Activated CD4-positive, alpha-beta memory T cell treated with anti-CD3 and anti-CD28 coated beads, Interleukin-2, amount 10 ng/mL, durations not matched to agents 7 days and 5 days (primary cell): ENCODE measurements at regions not wholly inside any gene's neighbourhood (a gene's known extent, or its start where the extent isn't known, plus 50 kb on each side); places are given as distances from the start of the nearest gene placed in this dataset.
"Not testable (repeated sequence)": the region's sequence is repeated elsewhere in the genome, so short reads cannot be mapped to it uniquely, and the experiment has no call there.

ENCODE experiments used
- CTCF ChIA-PET: fragments of 350-600 bp; sonication (Branson Sonifier 250); formaldehyde crosslinking; loops from one replicate; lab custom pipeline; 2021; ENCODE audit warnings: antibody characterized with exemption, inconsistent platforms; lab: Charles Lee
- POLR2A ChIA-PET: fragments of 350-600 bp; sonication (Branson Sonifier 250); formaldehyde crosslinking; loops from one replicate; lab custom pipeline; 2021; ENCODE audit warnings: antibody characterized with exemption; lab: Charles Lee
- DNase-seq: peaks from one replicate; pipeline ENCODE4 v3.0.0-alpha.2; 2020
- H3K27ac Mint-ChIP-seq: one replicate; pipeline ENCODE4 v1.8.0; 2021; ENCODE audit warnings: mild to moderate bottlenecking, mixed read lengths
- H3K27me3 Mint-ChIP-seq: one replicate; pipeline ENCODE4 v1.8.0; 2021; ENCODE audit warnings: mixed read lengths
- H3K36me3 Mint-ChIP-seq: one replicate; pipeline ENCODE4 v1.8.0; 2021; ENCODE audit warnings: low read depth, mixed read lengths
- H3K4me1 Mint-ChIP-seq: one replicate; pipeline ENCODE4 v1.8.0; 2021; ENCODE audit warnings: mixed read lengths
- H3K4me3 Mint-ChIP-seq: one replicate; pipeline ENCODE4 v1.8.0; 2021; ENCODE audit warnings: mild to moderate bottlenecking, mixed read lengths
- H3K9me3 Mint-ChIP-seq: one replicate; pipeline ENCODE4 v1.8.0; 2021; ENCODE audit warnings: mixed read lengths

DNA sequence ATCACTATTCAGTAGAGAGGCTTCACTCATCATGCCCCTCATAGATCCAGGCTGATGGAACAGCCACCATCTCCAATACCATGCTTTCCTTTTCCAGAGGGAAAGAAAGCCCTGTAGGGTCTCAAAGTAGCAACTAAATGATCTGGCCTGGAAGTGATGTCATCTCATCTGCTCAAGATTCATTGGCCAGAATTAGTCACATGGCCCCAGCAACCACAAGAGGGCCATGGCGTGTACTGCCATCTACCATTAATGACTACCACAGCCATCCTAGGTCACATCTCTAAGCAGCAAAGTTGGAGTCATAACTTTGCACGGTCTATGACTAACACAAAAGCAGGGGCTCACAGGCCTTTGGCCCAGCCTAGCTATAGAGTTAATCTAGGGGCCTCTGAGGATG is 194.8 kb downstream of the KIT start:
- Mint-ChIP-seq H3K27ac (no peak overlapping the region), H3K9me3 (no peaks in the 10 kb centered on the region)
- POLR2A ChIA-PET: no interaction called here

DNA sequence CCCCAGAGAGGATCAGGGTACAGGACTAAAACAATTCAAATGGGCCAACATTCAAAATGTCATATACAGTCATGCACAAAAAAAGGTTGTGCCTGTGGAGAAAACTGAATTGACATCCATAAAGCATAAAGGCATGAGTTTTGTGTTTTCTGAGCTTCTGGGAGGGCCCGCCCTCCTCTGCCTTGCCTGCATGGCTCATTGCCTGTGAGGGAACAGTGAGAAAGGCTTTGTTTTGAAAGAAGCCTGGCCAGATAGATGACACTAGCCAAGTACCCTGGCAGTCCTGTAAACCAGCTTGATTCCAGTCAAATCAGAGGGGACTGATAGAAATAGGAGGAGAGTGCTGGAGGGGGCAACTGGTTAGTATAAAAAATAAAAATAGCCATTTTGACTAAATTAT is 194.3 kb downstream of the KIT start:
- no peaks in the 10 kb centered on the region for H3K4me1 Mint-ChIP-seq
- CTCF ChIA-PET: no interaction called here

More for the DNA sequence above, 194.8 kb downstream of the KIT start:
- CTCF ChIA-PET: no interaction called here
- no peak overlapping the region for H3K4me3 Mint-ChIP-seq
- no peaks in the 10 kb centered on the region for H3K4me1 Mint-ChIP-seq
- H3K36me3 Mint-ChIP-seq: no peaks in the 10 kb centered on the region
- no peaks in the 10 kb centered on the region for H3K27me3 Mint-ChIP-seq
- no peak for DNase-seq

DNA sequence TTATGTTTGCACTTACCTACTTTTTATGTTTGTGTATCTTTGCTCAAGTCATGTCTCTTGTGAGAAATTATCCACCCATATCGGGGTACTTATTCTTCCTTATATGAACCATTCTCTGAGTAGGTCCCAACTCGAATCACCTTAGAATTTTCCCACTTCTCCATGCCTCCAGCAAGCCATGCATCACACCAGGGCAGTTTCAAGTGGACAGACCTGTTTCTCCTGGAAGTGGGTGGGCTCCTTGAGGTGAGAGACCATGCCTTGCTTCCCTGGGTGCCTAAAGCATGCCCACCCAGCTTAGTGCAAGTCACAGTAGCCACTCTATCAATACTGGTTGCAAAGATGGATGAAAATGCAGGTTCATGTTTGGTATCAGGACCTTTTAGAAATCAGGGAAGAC is 187.2 kb downstream of the KIT start:
- H3K36me3 Mint-ChIP-seq: no peaks in the 10 kb centered on the region
- CTCF ChIA-PET: no interaction called here
- no peak for DNase-seq
- H3K4me3 Mint-ChIP-seq: no peak overlapping the region
- POLR2A ChIA-PET: no interaction called here
- no peak overlapping the region for H3K27ac Mint-ChIP-seq
- no peaks in the 10 kb centered on the region for H3K9me3 Mint-ChIP-seq
- H3K4me1 Mint-ChIP-seq: peaks cover 1% of the 10 kb centered on the region
- no peaks in the 10 kb centered on the region for H3K27me3 Mint-ChIP-seq

More for the DNA sequence above, 194.3 kb downstream of the KIT start:
- POLR2A ChIA-PET: no interaction called here
- H3K4me3 Mint-ChIP-seq: no peak overlapping the region
- no peak overlapping the region for H3K27ac Mint-ChIP-seq
- no peaks in the 10 kb centered on the region for H3K9me3 Mint-ChIP-seq
- H3K27me3 Mint-ChIP-seq: no peaks in the 10 kb centered on the region
- no peak for DNase-seq
- H3K36me3 Mint-ChIP-seq: no peaks in the 10 kb centered on the region

DNA sequence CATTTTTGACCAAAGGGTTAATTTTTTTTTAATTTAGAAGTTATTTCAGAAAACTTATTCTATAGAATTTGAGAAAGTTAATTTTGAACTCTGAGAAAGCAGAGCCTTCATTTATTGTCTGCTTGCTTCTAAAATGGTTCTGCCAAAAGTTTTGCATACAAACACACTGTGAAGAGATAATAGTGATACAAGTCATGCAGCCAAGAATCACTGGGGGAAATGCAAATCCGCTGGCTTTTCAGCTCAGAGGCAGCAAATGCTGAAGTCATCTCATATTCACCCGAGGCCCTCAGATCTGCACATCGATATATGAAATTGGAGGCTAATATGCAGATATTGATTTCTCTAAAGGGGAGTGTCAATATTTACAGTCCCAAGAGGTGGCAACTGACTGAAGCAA is 186.2 kb downstream of the KIT start:
- Mint-ChIP-seq H3K27me3 (no peaks in the 10 kb centered on the region), H3K36me3 (no peaks in the 10 kb centered on the region), H3K27ac (no peak overlapping the region), H3K9me3 (no peaks in the 10 kb centered on the region), H3K4me3 (no peak overlapping the region), H3K4me1 (peaks cover 1% of the 10 kb centered on the region)
- ChIA-PET CTCF (no interaction called here), POLR2A (no interaction called here)
- no peak for DNase-seq

DNA sequence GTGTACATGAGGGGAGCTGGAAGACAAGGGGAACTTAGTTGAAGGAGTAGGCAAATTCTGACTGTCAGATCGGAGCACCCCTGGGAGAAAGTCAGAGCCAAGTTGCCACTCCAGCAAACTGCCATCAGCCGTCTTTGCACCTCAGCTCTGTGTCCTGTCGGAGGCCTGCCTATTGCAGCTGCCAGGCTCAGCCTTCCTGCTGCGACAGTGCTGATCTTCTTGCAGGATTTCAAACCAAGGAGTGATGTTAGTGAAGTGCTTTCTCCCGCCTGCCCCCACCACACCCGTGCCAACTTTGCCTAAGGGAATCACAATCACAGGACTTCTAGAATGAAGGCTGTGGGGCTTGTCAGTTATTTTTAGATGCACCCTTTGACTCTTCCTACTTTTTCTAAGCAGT is 185.3 kb downstream of the KIT start:
- no peak overlapping the region for H3K4me3 Mint-ChIP-seq
- H3K4me1 Mint-ChIP-seq: peaks cover 1% of the 10 kb centered on the region
- no peaks in the 10 kb centered on the region for H3K9me3 Mint-ChIP-seq
- ChIA-PET CTCF (no interaction called here), POLR2A (no interaction called here)
- no peaks in the 10 kb centered on the region for H3K27me3 Mint-ChIP-seq
- no peaks in the 10 kb centered on the region for H3K36me3 Mint-ChIP-seq
- no peak overlapping the region for H3K27ac Mint-ChIP-seq
- no peak for DNase-seq

DNA sequence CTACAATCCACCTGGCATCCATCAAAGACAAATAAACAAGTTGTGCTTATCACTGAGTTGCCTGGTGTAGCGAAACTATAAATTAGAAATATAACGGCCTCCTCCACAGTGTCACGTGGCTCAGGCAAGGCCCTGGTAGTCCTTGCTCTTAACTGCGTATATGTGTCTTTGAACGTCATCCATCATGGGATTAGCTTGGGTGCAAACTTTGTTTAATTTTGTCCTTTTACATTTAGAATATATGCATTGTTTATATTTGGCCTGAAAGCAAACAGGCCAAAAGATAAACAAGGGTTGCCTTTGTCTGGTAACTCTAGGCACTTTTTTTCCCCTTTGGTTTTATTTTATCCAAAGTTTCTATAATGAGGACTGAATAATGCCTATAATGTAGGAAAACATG is 184.9 kb downstream of the KIT start:
- CTCF ChIA-PET: no interaction called here
- no peaks in the 10 kb centered on the region for H3K27me3 Mint-ChIP-seq

DNA sequence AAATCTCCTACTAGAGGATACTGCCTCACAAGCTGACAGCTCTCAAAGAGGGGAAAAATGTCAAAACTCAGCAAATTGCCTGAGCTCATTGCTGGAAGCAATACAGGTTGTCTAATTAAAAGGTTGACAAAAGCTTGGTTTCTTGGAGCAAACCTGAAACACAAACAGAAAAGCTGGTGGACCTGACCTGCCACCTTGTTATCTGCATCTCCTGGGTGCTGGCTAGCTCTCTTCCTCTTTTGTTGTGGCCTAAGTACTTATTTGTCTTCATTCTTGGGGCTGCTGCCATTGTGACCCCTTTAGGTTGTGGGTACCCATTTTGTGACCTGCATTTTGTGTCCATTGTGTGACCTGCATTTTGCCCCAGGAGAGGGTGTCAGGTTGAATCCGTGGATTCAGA is 184.5 kb downstream of the KIT start:
- Mint-ChIP-seq H3K9me3 (no peaks in the 10 kb centered on the region), H3K36me3 (no peaks in the 10 kb centered on the region), H3K4me1 (peaks cover 1% of the 10 kb centered on the region), H3K4me3 (no peak overlapping the region), H3K27me3 (no peaks in the 10 kb centered on the region), H3K27ac (no peak overlapping the region)
- DNase-seq: no peak
- CTCF ChIA-PET: interaction anchor here (0.9 kb wide), 1 partner anchor 118 kb away, joined by 3 read pairs; no protein-coding TSS in a partner anchor
- POLR2A ChIA-PET: no interaction called here

More for the DNA sequence above, 184.9 kb downstream of the KIT start:
- POLR2A ChIA-PET: no interaction called here
- no peak for DNase-seq
- H3K4me3 Mint-ChIP-seq: no peak overlapping the region
- H3K27ac Mint-ChIP-seq: no peak overlapping the region
- peaks cover 1% of the 10 kb centered on the region for H3K4me1 Mint-ChIP-seq
- no peaks in the 10 kb centered on the region for H3K9me3 Mint-ChIP-seq
- H3K36me3 Mint-ChIP-seq: no peaks in the 10 kb centered on the region

DNA sequence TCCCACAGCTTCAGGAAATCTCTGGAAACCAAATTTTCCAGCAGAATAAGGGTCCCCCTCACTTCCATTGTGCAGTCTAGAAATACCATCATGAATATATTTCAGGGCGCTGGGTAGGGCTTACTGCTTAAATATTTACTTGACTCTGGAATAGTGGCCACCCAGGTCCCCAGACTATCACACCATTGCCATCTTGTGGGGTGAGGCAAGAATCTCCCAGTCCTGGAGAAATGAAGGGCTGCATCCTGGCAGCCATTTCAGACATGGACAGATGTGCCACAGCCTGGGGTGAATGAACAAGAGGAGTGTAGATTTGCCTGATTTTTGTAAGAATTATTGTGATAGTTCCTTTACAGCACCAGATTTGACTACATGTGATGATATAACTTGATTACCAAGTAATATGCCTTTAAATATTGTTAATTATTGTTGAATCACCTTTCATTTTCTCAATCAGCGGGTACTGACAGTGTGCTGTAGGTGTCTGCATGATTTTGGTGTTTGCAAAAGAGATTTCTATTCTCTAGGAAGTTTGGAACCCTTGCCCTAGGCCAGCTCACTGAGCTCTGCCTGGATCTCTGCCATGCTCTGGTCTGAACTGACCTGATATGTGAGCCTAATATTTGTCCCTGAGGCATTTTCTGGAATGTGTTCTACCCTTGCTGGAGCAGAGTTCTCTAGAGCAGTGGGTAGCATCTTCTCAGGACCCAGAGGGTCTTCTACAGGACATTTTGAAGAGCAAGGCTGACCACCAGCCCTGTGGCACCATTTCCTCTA is 183.4 kb downstream of the KIT start:
- POLR2A ChIA-PET: no interaction called here
- no peaks in the 10 kb centered on the region for H3K9me3 Mint-ChIP-seq
- no peak overlapping the region for H3K4me3 Mint-ChIP-seq
- CTCF ChIA-PET: interaction anchor here (0.9 kb wide), 1 partner anchor 119 kb away, joined by 3 read pairs; no protein-coding TSS in a partner anchor
- H3K27ac Mint-ChIP-seq: no peak overlapping the region
- H3K27me3 Mint-ChIP-seq: no peaks in the 10 kb centered on the region
- DNase-seq: no peak
- H3K36me3 Mint-ChIP-seq: no peaks in the 10 kb centered on the region
- peaks cover 1% of the 10 kb centered on the region for H3K4me1 Mint-ChIP-seq

DNA sequence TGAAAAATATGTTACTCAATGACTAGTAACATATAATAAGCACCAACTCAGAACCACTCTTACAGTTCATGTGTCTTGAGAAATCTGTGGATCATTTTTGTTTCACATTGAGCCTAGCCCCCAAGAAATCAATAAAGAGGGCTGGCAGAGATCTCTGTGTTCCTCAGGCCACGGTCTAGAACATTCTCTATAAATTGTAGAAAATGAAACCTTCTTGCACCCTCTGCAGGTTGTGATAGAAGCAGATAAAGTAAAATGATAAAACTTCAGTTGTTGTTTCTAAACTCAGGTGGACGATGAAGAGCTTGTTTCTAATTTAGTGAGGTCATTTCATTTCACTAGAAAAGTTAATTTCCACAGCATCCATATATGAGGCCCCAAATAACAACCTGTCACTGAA is 182.7 kb downstream of the KIT start:
- Mint-ChIP-seq H3K4me1 (peaks cover 1% of the 10 kb centered on the region), H3K27me3 (no peaks in the 10 kb centered on the region), H3K4me3 (no peak overlapping the region), H3K36me3 (no peaks in the 10 kb centered on the region), H3K27ac (no peak overlapping the region), H3K9me3 (no peaks in the 10 kb centered on the region)
- no peak for DNase-seq
- ChIA-PET CTCF (no interaction called here), POLR2A (no interaction called here)

DNA sequence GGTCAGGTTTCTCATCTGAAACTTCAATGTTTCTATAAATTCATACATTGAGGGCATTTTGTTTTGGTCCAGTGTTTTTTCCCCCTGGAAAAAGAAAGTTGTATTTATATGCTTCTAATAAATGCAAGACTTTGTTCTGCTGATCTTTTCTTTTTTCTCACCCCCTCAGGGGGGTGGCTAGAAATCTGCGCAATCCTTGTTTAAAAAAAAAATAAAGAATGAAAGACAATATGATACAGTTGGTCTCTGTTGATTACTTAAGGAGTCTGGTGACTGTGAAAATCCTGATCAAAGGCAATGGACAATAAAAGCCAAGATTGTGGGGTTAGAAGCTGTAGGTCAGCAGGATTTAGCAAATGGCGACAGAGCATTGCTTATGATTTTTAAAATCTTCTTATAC is 180.5 kb downstream of the KIT start:
- H3K27ac Mint-ChIP-seq: no peak overlapping the region

DNA sequence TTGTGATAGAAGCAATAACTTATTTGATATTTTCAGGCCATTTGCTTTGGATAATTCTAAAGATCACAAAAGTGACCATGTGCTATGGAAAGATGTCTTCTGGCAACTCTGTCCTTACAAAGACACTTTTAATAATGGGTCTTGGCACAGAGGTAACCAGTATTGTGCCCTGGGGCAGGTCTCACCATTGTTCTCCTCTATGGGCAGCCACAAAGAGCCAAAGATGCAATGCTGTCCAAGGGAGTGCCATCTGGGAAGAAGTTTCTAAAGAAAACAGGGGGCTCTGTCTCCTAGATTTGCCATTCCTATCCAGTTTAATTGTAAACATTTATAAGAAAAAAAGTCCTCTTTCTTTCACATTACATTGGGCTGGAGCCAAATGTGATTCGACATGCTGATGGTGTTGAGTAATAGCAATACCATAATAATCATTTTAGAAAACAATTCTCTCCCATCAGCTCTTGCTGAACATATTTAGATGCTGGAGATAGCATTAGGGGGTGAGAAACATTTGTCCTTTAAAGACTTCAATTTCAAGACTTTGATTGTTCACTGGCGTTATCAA is 179.9 kb downstream of the KIT start:
- ChIA-PET POLR2A (no interaction called here), CTCF (no interaction called here)
- Mint-ChIP-seq H3K27me3 (no peaks in the 10 kb centered on the region), H3K27ac (no peak overlapping the region), H3K4me1 (peaks cover 1% of the 10 kb centered on the region), H3K9me3 (no peaks in the 10 kb centered on the region), H3K36me3 (no peaks in the 10 kb centered on the region), H3K4me3 (no peak overlapping the region)
- DNase-seq: no peak

More for the DNA sequence above, 180.5 kb downstream of the KIT start:
- Mint-ChIP-seq H3K4me3 (no peak overlapping the region), H3K4me1 (peaks cover 1% of the 10 kb centered on the region), H3K9me3 (no peaks in the 10 kb centered on the region), H3K27me3 (no peaks in the 10 kb centered on the region), H3K36me3 (no peaks in the 10 kb centered on the region)
- DNase-seq: no peak
- ChIA-PET POLR2A (no interaction called here), CTCF (no interaction called here)

DNA sequence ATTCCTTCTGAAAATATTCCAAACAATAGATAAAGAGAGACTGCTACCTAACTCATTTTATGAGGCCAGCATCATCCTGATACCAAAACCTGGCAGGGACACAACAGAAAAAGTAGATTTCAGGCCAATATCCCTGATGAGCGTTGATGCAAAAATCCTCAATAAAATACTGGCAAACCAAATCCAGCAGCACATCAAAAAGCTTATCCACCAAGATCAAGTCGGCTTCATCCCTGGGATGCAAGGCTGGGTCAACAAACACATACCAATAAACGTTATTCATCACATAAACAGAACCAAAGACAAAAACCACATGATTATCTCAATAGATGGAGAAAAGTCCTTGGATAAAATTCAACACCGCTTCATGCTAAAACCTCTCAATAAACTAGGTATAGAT is 170.6 kb downstream of the KIT start:
- H3K36me3 Mint-ChIP-seq, H3K9me3 Mint-ChIP-seq, POLR2A ChIA-PET, CTCF ChIA-PET, H3K4me1 Mint-ChIP-seq, H3K4me3 Mint-ChIP-seq, H3K27ac Mint-ChIP-seq, H3K27me3 Mint-ChIP-seq, DNase-seq: not testable (repeated sequence)

DNA sequence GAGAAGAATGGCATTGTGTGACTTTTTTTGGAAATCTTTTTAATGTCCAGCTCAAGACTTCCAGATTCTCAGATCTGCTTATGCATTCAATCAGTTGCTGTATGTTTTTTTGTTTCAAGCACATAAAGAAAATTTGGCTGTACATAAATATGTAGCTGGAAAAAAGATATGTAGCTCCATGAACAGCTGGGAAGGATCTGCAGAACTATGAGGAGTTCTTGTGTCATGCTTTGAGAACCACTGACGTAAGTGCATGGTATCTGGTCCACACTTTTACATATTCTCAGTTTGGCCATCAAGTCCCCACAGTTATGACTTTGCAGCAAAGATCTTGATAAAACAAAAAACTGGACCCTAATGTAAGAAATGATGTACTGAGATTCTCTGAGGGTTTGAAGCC is 165.9 kb downstream of the KIT start:
- Mint-ChIP-seq H3K4me3 (no peak overlapping the region), H3K27me3 (no peaks in the 10 kb centered on the region), H3K36me3 (no peaks in the 10 kb centered on the region), H3K27ac (no peak overlapping the region), H3K4me1 (peaks cover 3% of the 10 kb centered on the region), H3K9me3 (no peaks in the 10 kb centered on the region)
- CTCF ChIA-PET: no interaction called here
- DNase-seq: no peak
- POLR2A ChIA-PET: no interaction called here

DNA sequence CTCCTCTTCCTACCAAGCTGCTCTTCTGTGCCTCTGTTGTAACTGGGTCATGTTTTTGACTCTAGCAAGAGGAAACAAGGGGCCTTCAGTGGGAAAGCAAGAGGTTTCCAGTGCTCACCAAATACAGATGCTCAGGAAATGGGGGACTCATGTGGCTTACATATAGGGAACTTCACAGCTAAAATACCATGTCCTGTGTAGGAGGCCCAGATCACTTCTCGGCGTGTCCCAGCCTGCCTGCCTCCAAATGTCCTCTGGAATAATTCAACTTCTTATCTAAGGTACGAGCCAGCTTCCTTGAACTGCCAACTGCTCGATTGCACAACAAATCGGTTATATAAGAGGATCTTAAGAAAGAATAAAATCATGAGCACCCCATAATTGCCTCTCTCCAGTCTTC is 161.3 kb downstream of the KIT start:
- no peaks in the 10 kb centered on the region for H3K27me3 Mint-ChIP-seq
- ChIA-PET POLR2A (no interaction called here), CTCF (interaction anchor here (1.4 kb wide), 1 partner anchor 17 kb away, joined by 3 read pairs; no protein-coding TSS in a partner anchor)
- no peaks in the 10 kb centered on the region for H3K9me3 Mint-ChIP-seq
- H3K36me3 Mint-ChIP-seq: no peaks in the 10 kb centered on the region
- H3K4me3 Mint-ChIP-seq: no peak overlapping the region
- no peak for DNase-seq
- H3K27ac Mint-ChIP-seq: no peak overlapping the region
- H3K4me1 Mint-ChIP-seq: peaks cover 3% of the 10 kb centered on the region
